ENCODE measurements at regions not wholly inside any gene's neighbourhood (a gene's known extent, or its start where the extent isn't known, plus 50 kb on each side); places are given as distances from the start of the nearest gene placed in this dataset.

DNA sequence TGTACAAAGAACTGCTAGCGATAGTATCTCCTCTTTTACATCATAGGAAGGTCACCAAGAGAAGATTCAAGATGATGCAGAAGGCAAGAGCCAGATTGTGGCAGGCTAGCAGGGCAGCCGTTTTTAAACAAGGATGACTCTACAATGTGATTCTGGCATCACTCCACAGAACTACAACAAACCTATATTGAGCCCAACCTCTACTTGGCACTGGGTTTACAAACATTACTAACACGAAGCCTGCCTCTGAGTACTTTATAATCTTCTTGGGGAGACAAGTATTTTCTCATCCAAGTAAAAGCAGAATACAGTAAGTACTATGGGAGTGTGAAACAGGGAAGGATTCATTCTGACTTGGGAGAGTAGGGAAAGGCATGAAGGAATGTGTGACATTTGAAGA, 448.6 kb downstream of the ZNF608 start:
- no peak for TF ChIP-seq EZH2 (IDR thresholded peaks at IDR 0.05; ENCODE audit: insufficient read depth, poor library complexity, severe bottlenecking)
- TF ChIP-seq EZH2phosphoT487 (IDR thresholded peaks at IDR 0.05; ENCODE audit: insufficient read depth, low read depth): no peak
